Trophoblast cell (in vitro differentiated cells and primary cell): ENCODE measurements at regions not wholly inside any gene's neighbourhood (a gene's known extent, or its start where the extent isn't known, plus 50 kb on each side); places are given as distances from the start of the nearest gene placed in this dataset.

Experiments
- DNase-seq, 2 donors: peaks; one replicate each; pipeline ENCODE4 v3.0.0-alpha.2; 2016
- H2AFZ ChIP-seq: 2 replicates; pipeline ENCODE4 v1.6.1; 2013; ENCODE audit warnings: low read length, moderate library complexity, mild to moderate bottlenecking; ENCODE audit not compliant: insufficient read depth, poor library complexity
- H2AK5ac ChIP-seq: 2 replicates; pipeline ENCODE4 v1.6.1; 2013; ENCODE audit warnings: mild to moderate bottlenecking, low read length
- H2BK120ac ChIP-seq: 2 replicates; pipeline ENCODE4 v1.6.1; 2013; ENCODE audit warnings: low read length, mild to moderate bottlenecking, moderate library complexity; ENCODE audit not compliant: insufficient read depth, poor library complexity
- H2BK12ac ChIP-seq: 2 replicates; pipeline ENCODE4 v1.6.1; 2013; ENCODE audit warnings: mild to moderate bottlenecking, low read length, moderate library complexity
- H2BK5ac ChIP-seq: 2 replicates; pipeline ENCODE4 v1.6.1; 2013; ENCODE audit warnings: low read length, low read depth, moderate library complexity, mild to moderate bottlenecking; ENCODE audit not compliant: poor library complexity
- H3K14ac ChIP-seq: 2 replicates; pipeline ENCODE4 v1.6.1; 2013; ENCODE audit warnings: mild to moderate bottlenecking, low read length
- H3K18ac ChIP-seq: 2 replicates; pipeline ENCODE4 v1.6.1; 2013; ENCODE audit warnings: mild to moderate bottlenecking, low read length
- H3K23ac ChIP-seq: 2 replicates; pipeline ENCODE4 v1.6.1; 2013; ENCODE audit warnings: low read length
- H3K27ac ChIP-seq: 2 replicates; pipeline ENCODE4 v1.5.1; 2013; ENCODE audit warnings: low read depth, mild to moderate bottlenecking, inconsistent platforms, low read length, moderate library complexity
- H3K27me3 ChIP-seq: 2 replicates; pipeline ENCODE4 v1.6.1; 2013; ENCODE audit warnings: inconsistent platforms, mild to moderate bottlenecking, low read length, moderate library complexity; ENCODE audit not compliant: insufficient read depth
- H3K36me3 ChIP-seq, 2 experiments: 1 replicate in 1 of 2; 2 replicates in 1 of 2; pipeline ENCODE4 v1.6.1; 2013; ENCODE audit warnings: low read length in 2 of 2, mild to moderate bottlenecking in 2 of 2, moderate library complexity in 1 of 2; ENCODE audit not compliant: insufficient read depth in 2 of 2, control insufficient read depth in 1 of 2
- H3K4ac ChIP-seq: 2 replicates; pipeline ENCODE4 v1.6.1; 2013; ENCODE audit warnings: low read depth, mild to moderate bottlenecking, low read length, moderate library complexity
- H3K4me1 ChIP-seq, 2 experiments: 1 replicate in 1 of 2; 2 replicates in 1 of 2; pipeline ENCODE4 v1.6.1; 2013; ENCODE audit warnings: low read length in 2 of 2, mild to moderate bottlenecking in 2 of 2, moderate library complexity in 1 of 2; ENCODE audit not compliant: insufficient read depth in 2 of 2, control insufficient read depth in 1 of 2
- H3K4me2 ChIP-seq: 2 replicates; pipeline ENCODE4 v1.6.1; 2013; ENCODE audit warnings: inconsistent platforms, mild to moderate bottlenecking, low read length, moderate library complexity
- H3K4me3 ChIP-seq: 2 replicates; pipeline ENCODE4 v1.5.1; 2013; ENCODE audit warnings: mild to moderate bottlenecking, low read depth, low read length, inconsistent platforms
- H3K79me1 ChIP-seq: one replicate; pipeline ENCODE4 v1.6.1; 2013; ENCODE audit warnings: low read length
- H3K79me2 ChIP-seq: 2 replicates; pipeline ENCODE4 v1.6.1; 2013; ENCODE audit warnings: low read length, mild to moderate bottlenecking; ENCODE audit not compliant: control insufficient read depth, insufficient read depth, poor library complexity
- H3K9ac ChIP-seq: 2 replicates; pipeline ENCODE4 v1.6.1; 2013; ENCODE audit warnings: mild to moderate bottlenecking, low read length
- H3K9me3 ChIP-seq: 2 replicates; pipeline ENCODE4 v1.6.1; 2013; ENCODE audit warnings: low read depth, mild to moderate bottlenecking, control low read depth, inconsistent platforms, low read length; ENCODE audit not compliant: insufficient read depth
- H4K12ac ChIP-seq: 2 replicates; pipeline ENCODE4 v1.6.1; 2013; ENCODE audit warnings: low read depth, mild to moderate bottlenecking, low read length, moderate library complexity
- H4K8ac ChIP-seq: 2 replicates; pipeline ENCODE4 v1.6.1; 2013; ENCODE audit warnings: low read depth, mild to moderate bottlenecking, low read length, moderate library complexity
- H4K91ac ChIP-seq: one replicate; pipeline ENCODE4 v1.6.1; 2013; ENCODE audit warnings: low read depth, mild to moderate bottlenecking, low read length, moderate library complexity
- WGBS: extraction: QIAGEN DNeasy Blood & Tissue Kit; methylation state at CpG from one replicate; pipeline ENCODE4 v1.1.7; 2013; ENCODE audit warnings: missing lambda C conversion rate; ENCODE audit not compliant: insufficient read length, insufficient coverage; ENCODE audit errors: extremely low coverage; 5-methylcytosine and 5-hydroxymethylcytosine counted together

DNA sequence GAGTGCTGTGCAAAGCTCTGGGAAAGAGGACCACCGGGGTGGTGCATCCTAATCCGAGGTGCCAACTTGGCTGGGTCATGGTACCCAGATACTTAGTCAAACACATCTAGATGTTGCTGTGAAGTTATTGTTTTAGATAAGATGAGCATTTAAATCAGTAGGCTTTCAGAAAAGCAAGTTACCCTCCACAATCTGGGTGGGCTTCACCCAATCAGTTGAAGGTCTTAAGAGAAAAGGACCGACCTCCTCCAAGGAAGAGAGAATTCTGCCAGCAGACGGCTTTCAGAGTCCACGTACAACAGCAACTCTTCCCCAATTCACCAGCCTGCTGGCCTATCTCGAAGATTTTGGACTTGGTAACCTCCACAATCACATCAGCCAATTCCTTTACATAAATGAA lies 338.1 kb downstream of the C16orf95 start:
- Histone ChIP-seq H3K14ac (no peak overlapping the region), H3K23ac (no peak overlapping the region), H3K18ac (no peak overlapping the region), H4K91ac (no peak overlapping the region), H4K8ac (no peak overlapping the region), H2BK5ac (no peak overlapping the region), H3K79me2 (no peaks in the 10 kb centered on the region), H3K4me3 (no peak overlapping the region), H3K4me2 (no peak overlapping the region), H2AK5ac (no peak overlapping the region), H3K36me3 (no peaks in the 10 kb centered on the region), H3K4ac (no peak overlapping the region), H4K12ac (no peak overlapping the region), H3K4me1 (no peaks in the 10 kb centered on the region), H2BK12ac (no peak overlapping the region), H3K27ac (no peak overlapping the region), H2BK120ac (no peak overlapping the region), H2AFZ (no peak overlapping the region), H3K27me3 (no peaks in the 10 kb centered on the region), H3K79me1 (no peaks in the 10 kb centered on the region), H3K9me3 (peaks cover 3% of the 10 kb centered on the region), H3K9ac (no peak overlapping the region)
- no CpG with 5 or more reads among the region's 6 CpGs for WGBS
- DNase-seq = no peak

DNA sequence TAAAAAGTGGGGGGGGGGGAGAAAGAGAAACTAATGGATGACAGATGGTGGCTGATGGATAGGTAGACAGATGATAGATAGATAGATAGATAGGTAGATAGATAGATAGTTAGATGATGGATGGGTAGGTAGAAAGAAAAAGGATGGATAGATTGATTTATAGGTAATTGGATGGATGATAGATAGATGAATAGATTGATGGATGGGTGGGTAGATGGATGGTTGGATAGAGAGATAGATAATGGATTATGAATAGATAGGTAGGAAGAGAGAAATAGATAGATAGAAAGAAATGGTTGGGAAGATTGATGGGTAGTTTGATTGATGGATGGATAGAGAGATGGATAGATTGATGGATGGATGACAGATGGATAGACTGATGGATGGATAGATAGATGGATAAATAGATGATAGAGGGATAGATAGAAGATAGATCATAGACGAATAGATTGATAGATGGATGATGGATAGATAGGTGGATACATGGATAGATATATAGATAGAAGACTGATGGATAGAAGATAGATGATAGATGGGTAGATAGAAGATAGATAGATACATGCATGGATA lies 337.1 kb downstream of the C16orf95 start:
- H3K18ac ChIP-seq = no peak overlapping the region
- peaks cover 3 to 4% of the 10 kb centered on the region in 2 experiments for H3K4me1 ChIP-seq
- H3K14ac ChIP-seq = no peak overlapping the region
- no peaks in the 10 kb centered on the region for H3K9me3 ChIP-seq
- H3K4me3 ChIP-seq = no peak overlapping the region
- no peak overlapping the region for H4K12ac ChIP-seq
- H3K36me3 ChIP-seq = no peaks in the 10 kb centered on the region
- H3K4me2 ChIP-seq = no peak overlapping the region
- H2BK12ac ChIP-seq = no peak overlapping the region
- 100% methylated on average over 1 of the region's 1 CpG for WGBS
- no peak overlapping the region for H3K23ac ChIP-seq
- no peak overlapping the region for H2BK5ac ChIP-seq
- no peak overlapping the region for H4K91ac ChIP-seq
- H3K9ac ChIP-seq = no peak overlapping the region
- H3K4ac ChIP-seq = no peak overlapping the region
- no peak overlapping the region for H2AFZ ChIP-seq
- H3K27ac ChIP-seq = no peak overlapping the region
- no peak overlapping the region for H2BK120ac ChIP-seq
- H3K79me1 ChIP-seq = no peaks in the 10 kb centered on the region
- H3K79me2 ChIP-seq = no peaks in the 10 kb centered on the region
- no peak overlapping the region for H4K8ac ChIP-seq
- no peaks in the 10 kb centered on the region for H3K27me3 ChIP-seq
- no peak for DNase-seq
- H2AK5ac ChIP-seq = no peak overlapping the region

GRCh38 chr16:86980644-86981043 lies 336.5 kb downstream of the C16orf95 start:
- Histone ChIP-seq H3K4me1 (peaks cover 6 to 10% of the 10 kb centered on the region in 2 experiments), H3K27ac (no peak overlapping the region), H3K4ac (no peak overlapping the region), H2BK12ac (no peak overlapping the region), H3K79me1 (no peaks in the 10 kb centered on the region), H3K9me3 (no peaks in the 10 kb centered on the region), H3K36me3 (no peaks in the 10 kb centered on the region), H4K91ac (no peak overlapping the region), H3K18ac (no peak overlapping the region), H3K4me2 (no peak overlapping the region), H4K8ac (no peak overlapping the region), H2BK120ac (no peak overlapping the region), H3K79me2 (no peaks in the 10 kb centered on the region), H3K14ac (no peak overlapping the region), H2AFZ (no peak overlapping the region), H2AK5ac (no peak overlapping the region), H3K27me3 (no peaks in the 10 kb centered on the region), H4K12ac (no peak overlapping the region), H3K23ac (no peak overlapping the region), H3K9ac (no peak overlapping the region), H3K4me3 (no peak overlapping the region), H2BK5ac (no peak overlapping the region)
- no CpG with 5 or more reads among the region's 6 CpGs for WGBS
- DNase-seq = no peak

GRCh38 chr16:86982347-86982596 lies 334.9 kb downstream of the C16orf95 start:
- DNase-seq = no peak
- H3K18ac ChIP-seq = no peak overlapping the region
- H2BK5ac ChIP-seq = no peak overlapping the region
- no peak overlapping the region for H2AK5ac ChIP-seq
- H3K4ac ChIP-seq = no peak overlapping the region
- no peak overlapping the region for H4K8ac ChIP-seq
- no peaks in the 10 kb centered on the region for H3K36me3 ChIP-seq
- H4K12ac ChIP-seq = no peak overlapping the region
- H2AFZ ChIP-seq = no peak overlapping the region
- no peaks in the 10 kb centered on the region for H3K9me3 ChIP-seq
- H3K23ac ChIP-seq = no peak overlapping the region
- no peaks in the 10 kb centered on the region for H3K79me2 ChIP-seq
- no peak overlapping the region for H3K4me2 ChIP-seq
- H3K4me3 ChIP-seq = no peak overlapping the region
- H4K91ac ChIP-seq = no peak overlapping the region
- WGBS = no CpG with 5 or more reads among the region's 3 CpGs
- no peak overlapping the region for H2BK120ac ChIP-seq
- no peak overlapping the region for H3K27ac ChIP-seq
- H3K27me3 ChIP-seq = no peaks in the 10 kb centered on the region
- no peak overlapping the region for H3K14ac ChIP-seq
- H2BK12ac ChIP-seq = no peak overlapping the region
- H3K9ac ChIP-seq = no peak overlapping the region
- H3K79me1 ChIP-seq = no peaks in the 10 kb centered on the region
- peaks cover 6 to 12% of the 10 kb centered on the region in 2 experiments for H3K4me1 ChIP-seq
